Fibroblast of the aortic adventitia (primary cell): ENCODE measurements at regions not wholly inside any gene's neighbourhood (a gene's known extent, or its start where the extent isn't known, plus 50 kb on each side); places are given as distances from the start of the nearest gene placed in this dataset.

ENCODE experiments used
- DNase-seq: peaks from one replicate; pipeline ENCODE4 v3.0.0-alpha.2; 2010; ENCODE audit warnings: low read depth
- H3K4me3 ChIP-seq: 2 replicates; pipeline ENCODE4 v1.5.1; 2011; ENCODE audit warnings: low read depth, mild to moderate bottlenecking, control low read depth, low read length, moderate library complexity
- TF ChIP-seq, protein P1 (sequence below): IDR thresholded peaks from 2 replicates; pipeline ENCODE4 v1.5.1; 2011; ENCODE audit warnings: mild to moderate bottlenecking, low read length, control low read depth, inconsistent platforms; ENCODE audit not compliant: insufficient read depth

DNA sequence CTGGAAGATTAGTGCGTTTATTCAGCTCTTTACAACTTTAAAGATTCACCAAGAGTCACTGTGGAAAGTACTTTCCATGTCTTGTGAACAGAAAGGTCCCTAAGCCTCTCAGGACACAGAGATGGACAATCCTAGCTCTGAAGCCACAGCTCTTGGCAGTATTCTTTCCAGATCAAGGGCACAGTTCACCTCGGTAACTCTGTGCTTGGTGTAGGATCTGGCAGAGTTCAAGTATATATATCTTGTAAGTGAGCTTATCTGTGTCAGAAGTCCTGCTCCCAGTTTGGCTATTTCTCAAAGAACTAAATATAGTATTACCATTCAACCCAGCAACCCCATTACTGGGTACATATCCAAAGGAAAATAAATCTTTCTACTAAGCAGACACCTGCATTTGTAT is 183.7 kb downstream of the CBLN1 start:
- TF ChIP-seq, protein P1, sequence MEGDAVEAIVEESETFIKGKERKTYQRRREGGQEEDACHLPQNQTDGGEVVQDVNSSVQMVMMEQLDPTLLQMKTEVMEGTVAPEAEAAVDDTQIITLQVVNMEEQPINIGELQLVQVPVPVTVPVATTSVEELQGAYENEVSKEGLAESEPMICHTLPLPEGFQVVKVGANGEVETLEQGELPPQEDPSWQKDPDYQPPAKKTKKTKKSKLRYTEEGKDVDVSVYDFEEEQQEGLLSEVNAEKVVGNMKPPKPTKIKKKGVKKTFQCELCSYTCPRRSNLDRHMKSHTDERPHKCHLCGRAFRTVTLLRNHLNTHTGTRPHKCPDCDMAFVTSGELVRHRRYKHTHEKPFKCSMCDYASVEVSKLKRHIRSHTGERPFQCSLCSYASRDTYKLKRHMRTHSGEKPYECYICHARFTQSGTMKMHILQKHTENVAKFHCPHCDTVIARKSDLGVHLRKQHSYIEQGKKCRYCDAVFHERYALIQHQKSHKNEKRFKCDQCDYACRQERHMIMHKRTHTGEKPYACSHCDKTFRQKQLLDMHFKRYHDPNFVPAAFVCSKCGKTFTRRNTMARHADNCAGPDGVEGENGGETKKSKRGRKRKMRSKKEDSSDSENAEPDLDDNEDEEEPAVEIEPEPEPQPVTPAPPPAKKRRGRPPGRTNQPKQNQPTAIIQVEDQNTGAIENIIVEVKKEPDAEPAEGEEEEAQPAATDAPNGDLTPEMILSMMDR = no peak
- no peak for DNase-seq
- H3K4me3 ChIP-seq = no peak overlapping the region

DNA sequence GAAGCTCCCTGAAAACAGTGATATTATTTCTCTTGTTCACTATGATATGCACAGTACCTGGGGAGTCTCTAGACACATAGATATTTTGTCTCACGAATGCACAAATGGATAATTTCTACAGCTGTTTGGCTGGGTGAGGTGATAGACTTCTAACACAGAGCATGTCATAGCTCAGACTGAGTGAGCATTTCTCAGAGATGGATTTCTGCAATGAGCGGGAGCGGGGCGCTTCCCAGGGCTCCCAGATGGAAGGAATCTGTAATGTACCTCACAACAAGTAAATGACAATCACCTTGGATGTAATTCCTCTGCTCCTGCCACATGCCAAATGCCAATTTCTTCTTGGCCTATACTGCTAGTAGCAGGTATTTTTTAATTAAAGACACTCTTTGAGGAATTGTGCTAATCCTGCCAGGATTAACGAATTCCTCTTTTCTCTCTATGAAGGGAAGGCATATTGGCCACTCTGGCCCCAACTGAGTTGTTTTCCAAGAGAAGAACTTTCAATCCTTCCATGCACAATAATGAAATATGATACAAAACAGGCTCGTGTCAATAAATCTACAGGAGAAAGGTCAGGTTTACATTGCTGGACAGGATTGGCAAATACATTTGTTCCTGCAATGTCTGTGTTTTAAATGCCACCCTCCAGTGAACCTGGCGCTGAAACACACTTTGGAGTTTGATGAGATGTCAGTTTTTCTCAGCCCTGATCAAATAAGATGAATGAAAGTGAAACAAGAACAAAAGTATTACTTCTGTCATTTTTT is 185.3 kb downstream of the CBLN1 start:
- no peak overlapping the region for H3K4me3 ChIP-seq
- TF ChIP-seq, protein P1 = no peak
- no peak for DNase-seq

DNA sequence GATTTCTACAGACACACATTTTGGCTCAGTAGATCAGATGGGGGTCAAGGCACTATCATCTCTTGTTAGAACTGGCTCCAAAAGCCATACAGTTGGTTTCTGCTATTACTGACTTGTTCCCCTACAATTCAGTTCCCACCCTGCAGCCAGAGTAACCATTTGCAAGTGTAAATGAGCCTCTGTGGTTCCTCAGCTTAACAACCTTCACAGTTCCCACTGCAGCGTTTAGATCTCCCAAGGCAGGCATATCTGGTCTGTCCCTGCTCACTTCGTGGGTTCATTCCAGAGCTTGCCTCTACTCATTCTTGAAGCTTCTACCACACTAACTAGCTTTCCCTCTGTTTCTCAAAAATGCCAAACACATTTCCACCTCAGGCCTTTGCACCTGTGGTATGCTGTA is 186.1 kb downstream of the CBLN1 start:
- TF ChIP-seq, protein P1 = no peak
- DNase-seq = no peak
- H3K4me3 ChIP-seq = no peak overlapping the region

DNA sequence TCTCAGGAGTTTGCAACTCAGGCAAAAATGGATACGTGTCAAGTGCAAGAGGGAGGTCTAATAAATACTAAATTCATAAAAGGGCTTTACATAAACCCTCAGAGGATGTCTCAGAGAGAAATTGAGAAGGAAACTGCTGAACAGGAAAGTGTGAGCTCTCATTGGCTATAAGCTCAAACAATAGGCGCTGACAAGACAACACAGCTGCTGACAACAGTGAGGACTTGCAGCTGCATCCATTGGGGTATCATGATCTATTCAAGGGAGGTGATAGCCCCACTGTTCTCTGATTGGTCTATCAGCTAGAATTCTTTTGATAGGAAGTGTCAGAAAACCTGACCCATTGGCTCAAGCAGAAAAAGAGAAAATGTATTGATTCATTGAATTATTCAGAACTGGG is 187.2 kb downstream of the CBLN1 start:
- DNase-seq = no peak
- TF ChIP-seq, protein P1 = no peak
- no peak overlapping the region for H3K4me3 ChIP-seq

DNA sequence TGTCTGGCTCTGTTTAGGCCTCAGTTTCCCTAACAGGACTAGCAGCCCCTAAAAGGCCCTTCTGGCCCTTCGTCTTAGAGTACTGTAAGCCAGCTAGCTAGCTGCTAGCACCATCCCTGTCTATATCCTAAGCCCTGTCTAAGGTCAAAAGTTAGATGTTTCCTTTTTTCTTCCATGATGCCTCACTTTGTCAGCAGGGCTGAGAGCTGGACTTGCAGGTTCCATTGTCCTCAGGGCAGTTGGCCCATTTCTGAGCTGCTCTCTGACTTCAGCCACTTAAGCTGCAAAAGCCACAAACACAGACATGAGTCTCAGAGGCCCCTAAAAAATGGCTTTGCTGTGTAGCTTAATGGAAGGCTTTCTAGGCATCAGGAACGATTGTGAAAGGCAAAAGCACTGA is 187.7 kb downstream of the CBLN1 start:
- no peak overlapping the region for H3K4me3 ChIP-seq
- no peak for DNase-seq
- TF ChIP-seq, protein P1 = no peak

DNA sequence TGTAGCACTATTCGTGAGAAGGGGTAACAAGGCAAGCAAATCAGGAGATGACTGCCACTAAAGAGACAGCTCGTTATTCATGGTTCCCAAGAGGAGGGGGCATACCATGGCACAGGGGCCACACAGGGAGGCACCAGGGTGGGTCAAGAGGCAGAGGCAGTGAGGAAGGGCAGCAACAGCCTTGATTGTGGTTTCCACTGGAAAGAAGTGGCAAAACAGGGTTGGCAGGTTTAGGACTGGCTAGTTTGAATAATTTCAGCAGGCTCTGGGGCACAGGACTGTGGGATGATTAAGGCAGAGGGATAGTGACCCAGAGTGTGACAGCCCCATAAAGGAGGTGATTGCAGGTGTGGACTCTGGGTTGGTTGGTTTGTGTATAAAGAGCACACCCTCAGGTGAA is 188.9 kb downstream of the CBLN1 start:
- no peak for DNase-seq
- H3K4me3 ChIP-seq = no peak overlapping the region
- TF ChIP-seq, protein P1 = no peak

DNA sequence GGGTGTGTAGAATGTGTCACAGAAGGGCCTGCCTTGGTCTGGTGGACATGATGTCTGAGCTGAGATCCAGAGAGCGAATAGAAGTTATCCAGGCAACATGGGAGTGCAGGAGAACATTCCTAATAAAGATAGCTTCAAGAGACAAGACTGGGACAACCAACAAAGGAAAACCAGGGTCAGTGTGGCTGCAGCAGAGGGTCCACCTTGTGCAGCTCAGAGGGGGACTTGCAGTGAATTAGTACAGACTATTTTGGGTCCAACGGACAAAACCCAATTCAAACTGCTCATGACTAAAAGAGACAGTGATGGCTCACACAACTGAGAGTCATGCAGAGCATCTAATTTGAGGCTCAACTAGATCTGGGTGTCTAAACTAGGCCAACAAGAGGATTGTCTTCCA is 192.1 kb downstream of the CBLN1 start:
- no peak overlapping the region for H3K4me3 ChIP-seq
- no peak for DNase-seq
- TF ChIP-seq, protein P1 = no peak
